GM10248 (cell line): ENCODE measurements at regions not wholly inside any gene's neighbourhood (a gene's known extent, or its start where the extent isn't known, plus 50 kb on each side); places are given as distances from the start of the nearest gene placed in this dataset.

Experiments used
- CTCF ChIA-PET: fragments of 300-600 bp; sonication (Branson Sonifier 250); formaldehyde crosslinking; extraction: SDS; loops from one replicate; lab custom pipeline; 2021; ENCODE audit warnings: antibody characterized with exemption; lab: Yijun Ruan, JAX
- POLR2A ChIA-PET: fragments of 350-650 bp; sonication (Branson Sonifier 250); formaldehyde crosslinking; extraction: SDS; loops from one replicate; lab custom pipeline; 2020; ENCODE audit warnings: antibody characterized with exemption; lab: Yijun Ruan, JAX
- DNase-seq: peaks from one replicate; pipeline ENCODE4 v3.0.0; 2012; ENCODE audit errors: extremely low spot score
- CTCF ChIP-seq: IDR thresholded peaks from 2 replicates; pipeline ENCODE4 v1.5.1; 2012; ENCODE audit warnings: mild to moderate bottlenecking, low read depth; ENCODE audit errors: extremely low read depth, missing control alignments, control extremely low read depth

GRCh38 chr13:94829837-94830365, 117.6 kb upstream of the SOX21 start:
- TF ChIP-seq CTCF = no peak
- POLR2A ChIA-PET = no interaction called here
- DNase-seq = no peak
- CTCF ChIA-PET = interaction anchor here (1.0 to 1.3 kb wide), 2 partner anchors 9 to 24 kb away, joined by 3 read pairs; no protein-coding TSS in a partner anchor

GRCh38 chr13:94829185-94829836, 117.0 kb upstream of the SOX21 start:
- ChIA-PET CTCF (interaction anchor here (1.0 to 1.3 kb wide), 2 partner anchors 8 to 23 kb away, joined by 3 read pairs; no protein-coding TSS in a partner anchor), POLR2A (no interaction called here)
- no peak for TF ChIP-seq CTCF
- no peak for DNase-seq

GRCh38 chr13:94827566-94827965, 115.2 kb upstream of the SOX21 start:
- no peak for DNase-seq
- CTCF ChIA-PET = interaction anchor here (0.8 to 1.8 kb wide), 3 partner anchors 14 to 37 kb away, joined by 3 to 5 read pairs (median 3); no protein-coding TSS in a partner anchor
- POLR2A ChIA-PET = interaction anchor here (0.5 kb wide), 1 partner anchor 878 kb away, joined by 4 read pairs; no protein-coding TSS in a partner anchor
- no peak for TF ChIP-seq CTCF

GRCh38 chr13:94825507-94825906, 113.2 kb upstream of the SOX21 start:
- ChIA-PET POLR2A (no interaction called here), CTCF (interaction anchor here (1.3 kb wide), 1 partner anchor 18 kb away, joined by 3 read pairs; no protein-coding TSS in a partner anchor)
- DNase-seq = no peak
- TF ChIP-seq CTCF = no peak

GRCh38 chr13:94824601-94825000, 112.3 kb upstream of the SOX21 start:
- POLR2A ChIA-PET = no interaction called here
- TF ChIP-seq CTCF = no peak
- CTCF ChIA-PET = no interaction called here
- DNase-seq = no peak

GRCh38 chr13:94822356-94822755, 110.0 kb upstream of the SOX21 start:
- no peak for TF ChIP-seq CTCF
- ChIA-PET CTCF (no interaction called here), POLR2A (no interaction called here)
- DNase-seq = no peak
